Left lobe of liver (tissue), 2 donors: ENCODE measurements at regions not wholly inside any gene's neighbourhood (a gene's known extent, or its start where the extent isn't known, plus 50 kb on each side); places are given as distances from the start of the nearest gene placed in this dataset.
"Not testable (repeated sequence)": the region's sequence is repeated elsewhere in the genome, so short reads cannot be mapped to it uniquely, and the experiment has no call there.

ENCODE experiments used
- ATAC-seq: fragments of 200-7000 bp; cut with Tn5 transposase; one replicate; pipeline ENCODE4 v1.9.1; 2020; ENCODE audit warnings: mild to moderate bottlenecking, moderate library complexity
- DNase-seq: peaks from one replicate; pipeline ENCODE4 v3.0.0-alpha.2; 2020; ENCODE audit warnings: low spot score
- donor health status: DM: no; HTN: no; CAD: no; lungs with moderate emphysema.
- donor health status: DM: no; HTN: yes; CAD: no.

DNA sequence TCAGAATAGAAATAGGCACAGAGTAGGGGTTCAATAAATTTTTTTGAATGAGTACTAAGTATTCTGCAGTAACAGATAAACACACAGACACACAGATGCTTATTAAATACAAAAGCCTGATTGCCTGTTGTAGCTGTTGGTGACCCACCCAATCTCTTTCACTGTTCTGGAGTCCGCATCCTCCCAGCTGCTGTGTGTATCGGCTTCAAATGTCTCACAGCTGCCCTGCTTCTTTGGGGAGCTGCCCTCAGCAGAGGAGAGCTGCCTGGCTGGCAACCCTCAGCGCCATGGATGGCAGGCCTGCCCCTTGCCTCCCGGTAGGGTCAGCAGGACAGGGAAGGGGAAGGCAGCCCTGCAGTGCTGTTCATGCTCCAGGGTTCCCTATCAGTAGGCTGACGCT is 50.5 kb upstream of the PRNP start:
- DNase-seq, result no peak
- ATAC-seq, result no peak

DNA sequence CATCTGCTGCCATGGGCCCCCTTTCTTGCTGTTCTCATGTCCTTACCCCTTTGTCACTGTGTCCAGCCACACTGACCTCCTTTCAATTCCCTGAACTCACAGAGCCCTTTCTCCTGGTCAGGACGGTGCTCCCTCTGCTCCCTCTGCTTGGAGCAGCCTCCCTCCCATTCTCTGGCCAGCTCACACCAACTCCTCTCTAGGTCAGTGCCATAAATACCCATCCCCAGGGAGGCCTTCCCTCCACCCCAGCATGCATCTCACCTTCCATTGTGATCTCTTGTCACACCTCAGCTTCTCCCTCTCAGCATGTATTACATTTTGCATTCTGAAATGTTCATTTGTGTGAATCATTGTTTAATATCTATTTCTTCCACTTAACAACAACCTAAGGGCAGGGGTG is 50.9 kb upstream of the PRNP start:
- DNase-seq (no peak), ATAC-seq (no peak)

DNA sequence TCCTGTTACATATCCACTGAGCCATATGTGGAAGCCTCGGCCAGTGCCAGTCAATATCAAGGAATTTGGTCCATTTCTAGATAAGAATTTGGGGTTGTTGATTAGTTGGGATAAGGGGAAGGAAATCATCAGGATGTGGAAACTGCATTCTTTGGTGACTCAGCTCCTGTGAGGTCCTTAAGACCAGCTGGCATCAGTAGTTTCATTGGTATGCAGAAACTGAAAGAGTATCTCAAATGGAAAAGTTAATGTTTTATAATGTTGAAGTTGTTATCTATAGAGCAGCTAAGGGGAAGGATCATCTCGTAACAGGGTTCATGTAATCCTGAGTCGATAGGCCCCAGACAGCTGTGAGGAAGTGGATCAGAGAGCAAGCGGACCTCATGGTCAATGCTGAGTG is 52.5 kb upstream of the PRNP start:
- ATAC-seq (peak; percentile 33), DNase-seq (no peak)

DNA sequence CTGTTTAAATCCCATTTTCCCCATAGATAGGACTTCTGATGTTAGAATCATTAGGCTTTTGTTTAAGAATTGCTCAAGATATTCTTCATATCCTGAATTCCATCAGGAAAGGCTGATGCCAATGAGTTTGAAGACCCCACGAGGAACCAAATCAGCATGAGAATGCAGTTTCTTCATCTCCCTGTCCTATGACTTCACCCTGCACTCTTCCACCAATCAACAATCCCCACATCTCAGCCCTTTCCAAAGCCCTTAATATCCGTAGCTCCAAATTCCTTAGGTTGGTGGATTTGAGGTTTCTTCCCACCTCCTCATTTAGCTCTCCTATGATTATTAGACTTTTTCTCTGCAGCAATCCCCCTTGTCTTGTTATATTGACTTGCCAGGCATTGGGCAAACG is 52.9 kb upstream of the PRNP start:
- DNase-seq (no peak), ATAC-seq (no peak)

DNA sequence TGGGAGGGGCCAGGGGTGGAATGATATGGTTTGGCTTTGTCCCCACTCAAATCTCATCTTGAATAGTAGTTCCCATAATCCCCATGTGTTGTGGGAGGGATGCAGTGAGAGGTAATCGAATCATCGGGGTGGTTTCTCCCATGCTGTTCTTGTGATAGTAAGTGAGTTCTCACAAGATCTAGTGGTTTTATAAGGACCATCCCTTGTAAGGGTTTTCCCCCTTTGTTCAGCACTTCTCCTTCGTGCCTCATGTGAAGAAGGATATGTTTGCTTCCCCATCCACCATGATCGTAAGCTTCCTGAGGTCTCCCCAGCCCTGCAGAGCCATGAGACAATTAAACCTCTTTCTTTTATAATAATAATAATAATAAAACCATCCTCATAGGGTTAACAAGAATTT is 53.4 kb upstream of the PRNP start:
- DNase-seq (no peak), ATAC-seq (no peak)

DNA sequence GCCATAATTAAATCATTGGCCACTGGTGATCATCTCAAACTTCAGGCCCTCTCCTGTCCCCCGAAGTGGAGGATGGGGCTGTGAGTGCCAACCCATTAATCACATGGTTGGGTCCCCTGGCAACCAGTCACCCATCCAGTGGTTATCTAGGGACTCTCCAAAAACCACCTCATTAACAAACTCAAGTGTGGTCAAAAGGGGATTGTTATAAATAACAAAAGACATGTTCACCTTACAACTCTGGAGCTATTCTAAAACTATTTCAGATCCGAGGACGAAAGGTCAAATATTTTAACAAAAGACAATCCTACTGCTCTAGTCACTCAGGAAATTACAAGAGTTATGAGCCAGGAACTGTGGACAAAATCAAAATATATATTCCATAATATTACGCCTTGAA is 60.0 kb upstream of the PRNP start:
- no peak for ATAC-seq
- no peak for DNase-seq

DNA sequence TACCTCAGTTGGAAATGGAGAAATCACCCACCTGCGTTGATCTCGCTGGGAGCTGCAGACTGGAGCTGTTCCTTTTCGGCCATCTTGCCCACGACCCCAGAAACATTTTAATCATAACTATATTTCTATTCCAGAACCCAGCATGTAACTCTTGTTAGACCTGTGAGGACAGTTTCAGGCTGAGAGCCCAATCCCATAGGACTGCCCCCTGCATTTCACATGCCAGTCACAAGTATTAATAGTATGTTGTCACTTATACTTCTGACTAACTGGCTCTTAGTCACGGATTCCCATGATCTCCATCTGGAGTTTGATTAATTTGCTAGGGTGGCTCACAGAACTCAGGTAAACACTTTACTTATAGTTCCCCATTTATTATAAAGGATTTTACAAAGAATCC is 60.6 kb upstream of the PRNP start:
- ATAC-seq (no peak), DNase-seq (no peak)

DNA sequence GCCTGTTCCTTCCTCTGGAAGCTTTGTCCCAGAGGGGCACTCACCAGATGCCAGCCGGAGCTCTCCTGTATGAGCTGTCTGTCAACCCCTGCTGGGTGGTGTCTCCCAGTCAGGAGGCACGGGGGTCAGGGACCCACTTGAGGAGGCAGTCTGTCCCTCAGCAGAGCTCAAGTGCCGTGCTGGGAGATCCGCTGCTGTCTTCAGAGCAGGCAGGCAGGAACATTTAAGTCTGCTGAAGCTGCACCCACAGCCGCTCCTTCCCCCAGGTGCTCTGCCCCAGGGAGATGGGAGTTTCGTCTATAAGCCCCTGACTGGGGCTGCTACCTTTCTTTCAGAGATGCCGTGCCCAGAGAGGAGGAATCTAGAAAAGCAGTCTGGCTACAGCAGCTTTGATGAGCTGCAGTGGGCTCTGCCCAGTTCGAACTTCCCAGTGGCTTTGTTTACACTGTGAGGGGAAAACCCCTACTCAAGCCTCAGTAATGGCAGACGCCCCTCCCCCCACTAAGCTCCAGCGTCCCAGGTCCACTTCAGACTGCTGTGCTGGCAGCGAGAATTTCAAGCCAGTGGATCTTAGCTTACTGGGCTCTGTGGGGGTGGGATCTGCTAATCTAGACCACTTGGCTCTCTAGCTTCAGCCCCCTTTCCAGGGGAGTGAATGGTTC is 61.5 kb upstream of the PRNP start:
- DNase-seq, ATAC-seq: not testable (repeated sequence)

DNA sequence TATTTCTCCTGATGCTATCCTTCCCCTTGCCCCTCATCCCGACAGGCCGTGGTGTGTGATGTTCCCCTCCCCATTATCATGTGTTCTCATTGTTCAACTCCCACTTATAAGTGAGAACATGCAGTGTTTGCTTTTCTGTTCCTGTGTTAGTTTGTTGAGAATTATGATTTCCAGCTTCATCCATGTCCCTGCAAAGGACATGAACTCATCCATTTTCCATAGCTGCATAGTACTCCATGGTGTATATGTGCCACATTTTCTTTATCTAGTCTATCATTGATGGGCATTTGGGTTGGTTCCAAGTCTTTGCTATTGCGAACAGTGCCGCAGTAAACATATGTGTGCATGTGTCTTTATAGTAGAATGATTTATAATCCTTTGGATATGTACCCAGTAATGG is 67.1 kb upstream of the PRNP start:
- DNase-seq, ATAC-seq: not testable (repeated sequence)

DNA sequence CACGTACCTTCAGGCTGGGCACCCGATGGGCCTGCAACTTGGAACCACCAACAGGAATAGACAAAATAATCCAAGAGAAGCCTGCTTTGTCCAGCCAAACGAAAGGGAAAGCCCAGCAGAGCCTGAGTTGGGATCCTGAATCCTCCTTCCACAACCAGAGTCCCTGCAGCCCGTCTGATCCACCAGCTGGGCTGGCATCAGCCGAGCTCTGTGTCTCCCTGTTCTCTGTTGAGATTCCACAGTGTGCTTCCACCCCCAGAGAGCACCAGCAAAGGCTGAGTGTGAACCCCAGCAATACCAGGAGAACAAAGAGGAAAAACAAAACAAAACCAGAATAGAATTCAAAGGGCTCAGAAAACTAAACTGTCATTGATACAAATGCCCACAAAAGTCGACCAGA is 68.8 kb upstream of the PRNP start:
- no peak for DNase-seq
- ATAC-seq, result no peak

DNA sequence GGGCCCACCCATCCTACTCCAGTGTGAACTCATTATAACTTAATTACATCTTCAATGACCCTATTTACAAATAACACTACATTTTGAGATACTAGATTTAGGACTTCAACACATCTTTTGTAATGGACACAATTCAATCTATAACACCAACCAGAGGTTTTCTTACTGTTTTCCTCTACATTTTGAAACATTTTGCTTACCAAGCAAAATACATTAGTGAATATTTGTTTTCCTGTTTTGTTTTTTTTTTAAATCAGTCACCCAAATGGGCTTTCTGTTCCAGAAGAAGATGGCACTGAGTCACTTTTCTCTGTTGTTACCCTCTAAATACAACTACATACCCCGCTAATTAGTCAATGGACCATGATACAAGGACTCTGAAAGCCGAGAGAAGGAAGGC is 69.2 kb upstream of the PRNP start:
- ATAC-seq, result no peak
- DNase-seq, result no peak

DNA sequence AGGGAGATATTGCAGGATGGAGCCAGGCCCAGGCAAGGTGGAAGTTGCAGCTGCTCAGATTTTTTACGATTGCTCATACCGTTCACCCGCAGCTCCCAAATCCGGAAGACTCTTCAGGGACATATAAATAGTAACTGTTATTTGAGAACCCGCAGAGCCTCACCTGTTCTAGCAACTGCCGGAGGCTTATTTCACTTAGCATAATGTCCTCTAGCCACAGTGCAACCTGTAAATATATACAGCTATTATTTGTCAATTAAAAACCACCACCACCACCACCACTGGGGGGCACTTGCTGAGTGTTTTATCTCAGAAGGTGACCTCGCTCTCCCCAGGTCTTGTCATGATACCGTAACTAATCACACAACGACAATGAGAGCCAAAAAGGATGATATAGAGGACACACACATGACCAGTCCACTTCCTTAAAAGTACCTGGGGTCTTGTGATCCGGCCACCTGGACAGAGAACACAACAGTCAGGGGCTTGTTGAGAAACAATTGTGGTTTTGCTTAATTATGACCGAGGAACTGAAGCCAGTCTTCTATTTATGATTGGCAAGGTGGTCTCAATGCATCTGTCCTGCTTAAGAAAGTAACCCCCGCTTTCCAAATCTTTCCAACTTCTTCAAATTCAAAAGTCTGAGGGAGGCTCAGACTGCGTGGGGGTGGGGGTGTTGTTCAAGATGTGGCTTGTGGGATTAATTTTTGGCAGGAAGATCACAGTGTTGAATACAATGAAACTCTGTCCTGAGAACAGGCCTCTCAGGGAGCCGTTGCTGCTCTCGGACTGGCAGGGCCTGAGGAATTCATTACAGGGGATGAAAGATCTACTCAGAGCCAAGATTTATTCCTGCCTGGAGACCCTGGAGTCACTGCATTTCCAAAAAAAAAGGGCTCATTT is 72.3 kb upstream of the PRNP start:
- ATAC-seq (peak; percentile 65), DNase-seq (no peak)

DNA sequence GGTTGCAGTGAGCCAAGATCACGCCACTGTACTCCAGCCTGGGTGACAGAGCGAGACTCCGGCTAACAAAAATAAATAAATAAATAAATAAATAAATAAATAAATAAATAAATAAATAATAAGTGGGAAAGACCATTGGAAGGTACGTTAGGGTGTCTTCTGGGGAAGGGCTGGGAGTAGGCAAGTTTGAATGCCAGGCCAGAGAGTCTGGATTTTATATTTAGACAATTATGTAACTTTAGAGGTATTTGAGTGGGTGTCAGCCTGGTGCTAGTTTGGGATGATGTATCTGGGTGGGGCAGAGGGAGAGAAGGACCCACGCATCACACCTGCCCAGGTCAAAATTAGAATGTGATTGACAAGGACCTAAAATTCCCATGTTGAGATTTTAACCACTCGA is 73.1 kb upstream of the PRNP start:
- DNase-seq, result no peak

DNA sequence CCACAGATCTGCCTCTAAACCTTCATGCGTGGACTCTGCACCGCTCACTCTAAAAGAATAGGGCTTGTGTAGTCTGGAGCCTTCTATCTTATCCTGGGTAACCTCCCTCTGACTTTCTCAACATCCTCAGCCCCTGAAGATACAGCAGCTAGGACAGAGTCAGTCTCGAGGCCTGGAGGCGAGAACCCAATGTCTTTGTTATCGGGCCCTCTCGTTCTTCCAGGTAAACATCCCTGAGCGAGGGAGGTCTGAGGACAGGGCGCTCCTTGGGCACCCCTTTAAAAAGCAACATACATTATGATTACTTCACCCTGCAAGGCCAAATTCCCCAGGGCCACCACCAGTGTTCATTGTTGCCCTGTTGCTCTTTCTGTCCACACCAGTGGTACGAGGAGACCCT is 75.4 kb upstream of the PRNP start:
- DNase-seq (no peak), ATAC-seq (no peak)

More for the DNA sequence above, 73.1 kb upstream of the PRNP start:
- ATAC-seq, result no peak

DNA sequence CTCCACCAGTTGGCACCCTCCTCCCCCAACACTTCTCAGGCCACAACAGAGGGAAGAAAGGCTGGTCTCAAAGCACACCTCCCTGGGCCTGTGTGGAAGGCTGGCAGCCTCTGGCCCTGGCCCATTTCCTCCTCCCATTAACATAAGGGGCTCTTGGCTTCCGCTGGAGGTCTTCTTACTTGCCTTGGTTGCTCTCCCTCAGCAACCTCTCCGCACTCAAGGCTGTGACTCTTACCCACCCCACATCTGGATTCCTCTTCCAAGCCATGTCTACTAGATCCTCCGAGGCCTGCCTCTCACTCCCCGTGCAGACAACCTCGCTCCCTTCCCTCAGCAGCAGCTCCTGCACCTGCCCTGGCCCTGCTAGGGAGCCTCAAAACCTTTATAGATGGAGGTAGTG is 76.7 kb upstream of the PRNP start:
- no peak for ATAC-seq
- no peak for DNase-seq

DNA sequence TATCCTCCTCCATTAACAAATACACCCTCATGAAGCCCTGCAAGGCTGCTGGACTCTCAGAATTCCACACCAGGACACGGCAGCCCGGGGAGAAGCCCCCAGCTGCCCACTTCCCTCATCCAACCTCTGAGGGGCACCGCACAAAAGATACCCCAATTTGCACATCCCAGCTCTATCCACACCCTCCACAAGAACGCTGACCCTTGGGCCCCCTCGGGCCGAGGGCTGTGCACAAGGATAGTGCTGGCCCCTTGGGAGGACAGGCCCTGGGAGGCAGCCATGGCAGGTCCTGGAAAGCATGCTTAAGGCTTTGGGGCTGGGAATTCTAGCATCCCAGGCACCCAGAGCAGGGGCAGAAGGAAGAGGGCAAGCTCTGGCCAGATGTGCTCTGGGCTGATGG is 77.4 kb upstream of the PRNP start:
- ATAC-seq, result no peak
- DNase-seq, result no peak

DNA sequence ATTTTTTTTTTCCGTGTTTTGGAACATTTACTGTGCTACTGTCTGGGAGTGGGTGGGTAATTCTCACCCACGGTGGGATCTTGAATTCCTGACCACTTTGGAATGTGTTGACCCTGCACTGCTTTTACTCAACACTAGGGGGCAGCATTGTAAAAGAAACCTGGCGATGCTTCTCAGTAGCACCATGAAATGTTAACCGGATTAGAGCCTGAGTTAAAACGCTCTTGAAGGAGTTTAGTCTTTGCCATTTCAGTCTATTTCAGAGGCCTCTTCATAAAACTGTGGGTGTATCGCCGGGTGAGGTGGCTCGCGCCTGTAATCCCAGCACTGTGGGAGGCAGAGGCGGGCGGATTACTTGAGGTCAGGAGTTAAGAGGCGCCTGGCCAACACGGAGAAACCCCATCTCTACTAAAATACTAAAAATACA is 79.0 kb upstream of the PRNP start:
- DNase-seq, result no peak
- peak; percentile 94 for ATAC-seq

DNA sequence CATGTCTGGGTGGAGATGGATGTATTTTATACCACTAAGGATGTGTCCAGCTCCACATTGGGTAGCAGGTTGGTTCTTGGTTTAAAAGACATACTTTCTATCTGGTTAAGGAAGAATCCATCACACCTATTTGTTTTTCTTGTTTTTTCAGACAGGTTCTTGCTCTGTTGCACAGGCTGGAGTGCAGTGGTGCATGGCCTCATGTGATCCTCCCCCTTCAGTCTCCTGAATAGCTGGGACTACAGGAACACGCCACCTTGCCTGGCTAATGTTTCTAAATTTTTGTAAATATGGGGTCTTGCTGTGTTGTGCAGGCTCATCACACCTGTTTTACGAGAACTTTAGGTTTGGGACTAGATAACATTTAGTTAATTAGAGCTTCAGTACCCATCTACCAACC is 80.2 kb upstream of the PRNP start:
- DNase-seq, result no peak
- ATAC-seq, result no peak

DNA sequence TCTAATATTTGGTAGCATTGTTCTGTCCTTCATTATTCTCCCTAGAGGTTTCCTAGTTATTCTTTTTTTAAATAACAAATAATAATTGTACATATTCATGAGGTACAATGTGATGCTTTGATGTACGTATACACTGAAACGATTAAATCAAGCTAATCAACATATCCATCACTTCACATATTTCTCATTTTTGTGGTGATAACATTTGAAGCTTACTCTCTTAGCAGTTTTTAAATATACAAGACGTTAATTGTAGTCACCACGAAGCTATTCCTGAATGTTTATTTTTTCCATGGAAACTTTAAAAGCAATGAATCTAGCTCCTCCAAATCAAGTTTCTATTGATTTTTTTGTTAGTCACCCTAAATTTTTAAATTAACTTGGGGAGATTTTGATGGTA is 81.1 kb upstream of the PRNP start:
- DNase-seq, result no peak
- ATAC-seq, result no peak

DNA sequence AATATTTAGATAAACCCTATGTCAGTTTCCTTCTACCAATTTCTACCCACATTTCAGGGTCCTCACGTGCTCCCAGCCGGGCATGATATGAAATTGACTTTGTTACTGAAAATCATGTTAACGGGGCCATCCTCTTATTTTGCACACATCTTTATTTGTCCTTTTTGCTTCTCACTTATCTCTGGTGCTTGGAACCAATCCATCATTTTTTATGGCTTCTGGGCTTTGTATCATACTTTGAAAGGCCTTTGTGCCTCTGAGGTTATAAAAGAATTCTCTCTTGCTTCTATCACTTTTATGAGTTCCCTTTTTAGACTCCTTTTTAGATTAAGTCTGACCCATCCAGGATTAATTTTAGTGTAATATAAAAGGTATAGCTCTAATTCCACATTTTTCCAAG is 81.7 kb upstream of the PRNP start:
- no peak for DNase-seq
- no peak for ATAC-seq

DNA sequence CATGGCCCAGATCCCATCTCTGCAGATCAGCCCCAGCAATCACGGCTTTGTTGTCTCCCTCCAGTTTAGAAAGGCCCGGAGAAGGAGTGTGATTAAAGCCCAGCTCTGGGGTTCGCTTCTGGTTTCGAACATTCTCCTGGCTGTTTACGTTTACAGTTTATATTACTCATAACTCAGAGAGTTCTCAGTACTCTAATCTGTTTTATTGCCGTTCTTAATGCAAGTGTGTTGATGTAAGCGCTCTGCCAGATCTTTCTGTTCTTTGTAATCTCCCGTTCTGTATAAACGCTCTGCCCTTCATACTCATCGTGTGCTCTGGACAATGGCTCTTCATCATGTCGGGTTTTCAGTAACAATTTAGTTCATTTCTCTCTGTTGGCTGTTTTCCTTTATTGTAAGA is 82.5 kb upstream of the PRNP start:
- ATAC-seq (no peak), DNase-seq (no peak)

DNA sequence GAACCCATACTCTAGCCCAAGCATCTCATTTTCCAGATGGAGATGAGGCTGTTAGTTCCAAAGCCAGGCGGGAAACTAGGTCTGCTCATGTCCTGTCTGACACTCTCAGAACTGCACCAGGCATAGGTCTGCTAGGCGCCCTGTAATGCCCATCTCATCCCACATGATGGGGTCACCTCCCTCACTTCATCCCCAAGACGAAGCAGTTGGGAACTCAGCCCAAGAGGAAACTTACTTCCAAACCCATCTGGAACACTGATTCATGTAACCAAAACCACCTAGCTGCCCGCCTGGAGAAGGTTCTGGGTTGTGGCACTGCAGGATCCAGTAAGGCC is 84.0 kb upstream of the PRNP start:
- ATAC-seq (no peak), DNase-seq (no peak)
